Head of caudate nucleus (tissue), 42 donors: ENCODE measurements at regions not wholly inside any gene's neighbourhood (a gene's known extent, or its start where the extent isn't known, plus 50 kb on each side); places are given as distances from the start of the nearest gene placed in this dataset.

Source experiments
- DNase-seq, 42 donors: peaks; one replicate each; pipeline versions ENCODE4 v3.0.0 to v3.0.0-alpha.2; 2020 to 2021; ENCODE audit warnings: mixed read lengths in 7 of 42
- intact Hi-C: fragments of 100-400 bp; cut with DNase I; formaldehyde crosslinking; loops from one replicate; pipeline ENCODE4 v1.15.0; 2022

- no peak for DNase-seq
- intact Hi-C loops = no loop called here
Observed at GRCh38 chr10:118537623-118538022, 57.8 kb downstream of the PRLHR start.

DNA sequence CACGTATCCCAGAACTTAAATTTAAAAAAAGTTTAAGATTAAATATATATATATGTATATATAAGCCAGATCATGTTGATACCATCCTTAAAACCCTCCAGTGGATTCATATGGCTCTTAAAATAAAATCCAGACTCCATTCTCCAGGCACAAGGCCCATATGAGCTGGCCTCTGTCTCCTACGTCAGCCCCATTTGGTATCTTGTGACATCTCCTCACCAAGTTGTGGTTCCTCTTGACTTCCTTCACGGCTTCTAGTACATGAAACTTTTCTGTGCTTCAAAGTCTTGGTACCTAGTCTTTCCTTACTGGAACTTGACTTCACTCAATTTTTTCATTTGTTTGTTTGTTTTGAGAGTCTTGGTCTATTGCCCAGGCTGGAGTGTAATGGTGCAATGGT, 61.3 kb downstream of the PRLHR start:
- no peak for DNase-seq
- intact Hi-C loops = no loop called here

GRCh38 chr10:118531105-118531852, 64.2 kb downstream of the PRLHR start:
- peak in 15 of 42 donors; percentile 6 to 53 (median 22) for DNase-seq
- intact Hi-C loops = no loop called here

- intact Hi-C loops = no loop called here
- DNase-seq = no peak
Observed at GRCh38 chr10:118528426-118528825, 67.0 kb downstream of the PRLHR start.

DNA sequence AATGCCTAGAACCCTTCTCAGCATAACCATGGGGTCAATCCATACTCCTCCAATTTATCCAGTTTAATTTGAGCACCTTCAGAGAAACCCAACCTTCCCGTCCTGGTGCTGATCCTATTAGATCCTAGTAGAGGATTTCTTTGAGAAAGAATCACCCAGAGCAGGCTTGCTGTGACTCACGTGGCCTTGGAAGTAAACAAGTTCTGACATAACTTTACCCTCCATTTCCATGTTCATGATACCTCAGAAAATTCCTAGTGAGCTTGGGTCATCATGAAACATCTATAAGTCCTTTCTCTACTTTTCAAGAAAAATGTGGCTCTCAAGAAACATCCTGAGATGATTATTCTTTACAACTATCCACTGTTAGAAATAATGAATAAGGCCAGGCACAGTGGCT, 71.7 kb downstream of the PRLHR start:
- intact Hi-C loops = no loop called here
- peak in 1 of 42 donors; percentile 22 for DNase-seq

DNA sequence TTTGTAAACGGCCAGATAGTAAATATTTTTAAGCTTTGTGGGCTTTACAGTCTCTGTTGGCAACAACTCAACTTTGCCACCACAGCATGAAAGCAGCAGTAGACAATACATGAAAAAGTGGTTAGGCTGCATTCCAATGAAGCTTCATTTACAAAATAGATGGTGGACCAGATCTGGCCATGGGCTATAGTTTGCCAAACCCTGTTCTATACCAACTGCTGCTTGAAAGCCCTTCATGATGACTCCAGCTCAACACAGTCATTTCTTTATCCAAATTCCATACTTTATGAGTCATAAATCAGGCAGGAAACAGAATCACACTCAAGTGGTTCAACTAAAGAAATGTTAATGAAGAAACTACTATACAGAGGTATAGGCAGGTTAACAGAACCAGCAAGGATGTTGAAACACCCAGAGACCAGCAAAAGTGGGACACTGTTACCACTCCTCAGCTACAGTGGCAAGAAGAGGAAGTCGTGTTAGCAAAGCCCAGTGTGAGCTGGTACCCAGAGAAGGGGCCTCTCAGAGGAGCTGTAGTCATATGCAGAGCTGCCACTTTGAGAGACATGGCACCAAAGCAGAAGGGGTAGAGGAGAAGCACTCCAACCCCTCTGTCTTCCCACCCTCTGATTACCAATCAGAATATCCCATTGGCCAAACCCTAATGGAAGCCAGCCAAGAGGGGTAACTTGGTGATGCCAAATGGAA, 72.5 kb downstream of the PRLHR start:
- intact Hi-C loops = no loop called here
- DNase-seq = peak in 1 of 42 donors; percentile 21

GRCh38 chr10:118521415-118522117, 73.9 kb downstream of the PRLHR start:
- intact Hi-C loops = no loop called here

DNA sequence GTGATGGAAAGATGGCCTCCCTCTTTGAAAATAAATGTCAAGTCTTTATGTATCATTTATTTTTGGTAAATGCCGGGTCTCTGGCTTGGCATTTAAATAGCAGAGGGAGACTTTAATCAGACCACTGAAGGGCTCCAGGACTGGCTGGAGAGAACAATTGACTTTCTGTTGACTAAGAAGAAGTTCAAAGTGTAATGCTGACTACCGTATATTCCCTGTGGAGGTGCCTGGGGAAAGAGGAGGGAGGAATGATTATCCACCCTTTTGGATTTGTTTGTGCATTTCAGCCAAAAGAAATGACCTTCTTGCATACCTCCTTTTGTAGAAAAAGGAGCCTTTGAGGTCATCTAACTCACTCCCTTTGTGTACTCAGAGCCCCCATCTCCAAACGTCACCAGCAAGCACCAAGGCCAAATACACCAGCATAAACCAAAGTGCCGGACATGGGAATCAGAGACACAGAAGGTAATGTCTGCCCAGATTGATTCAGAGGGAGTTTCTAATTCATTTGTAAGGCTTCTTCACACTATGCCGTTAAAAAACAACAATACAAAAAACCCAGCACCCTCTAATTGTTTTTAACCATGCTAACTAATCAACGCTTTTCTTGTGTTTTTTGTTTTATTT, 75.2 kb downstream of the PRLHR start:
- intact Hi-C loops = no loop called here
- DNase-seq = peak in 1 of 42 donors; percentile 2

More at GRCh38 chr10:118521415-118522117, 73.9 kb downstream of the PRLHR start:
- peak in 1 of 42 donors; percentile 9 for DNase-seq

DNA sequence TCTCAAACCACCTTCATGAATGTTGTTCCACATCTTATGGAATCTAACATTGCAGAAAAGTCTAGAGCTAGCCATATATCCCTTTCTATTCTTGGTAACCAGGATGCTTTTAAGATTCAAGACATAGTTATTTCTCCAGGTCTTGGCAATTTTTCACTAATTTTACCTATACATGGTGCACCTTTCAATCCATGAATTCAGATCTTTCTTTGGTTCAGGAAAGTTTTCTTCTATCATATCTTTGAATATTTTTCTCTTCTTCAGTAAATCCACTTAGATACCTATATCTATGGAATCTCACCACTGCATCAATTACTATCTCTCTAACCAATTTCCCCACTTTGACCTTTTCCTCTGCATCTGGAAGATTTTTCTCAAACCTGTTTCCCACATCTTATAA, 77.4 kb downstream of the PRLHR start:
- no peak for DNase-seq
- intact Hi-C loops = no loop called here

GRCh38 chr10:118516716-118517115, 78.7 kb downstream of the PRLHR start:
- no peak for DNase-seq
- intact Hi-C loops = no loop called here

DNA sequence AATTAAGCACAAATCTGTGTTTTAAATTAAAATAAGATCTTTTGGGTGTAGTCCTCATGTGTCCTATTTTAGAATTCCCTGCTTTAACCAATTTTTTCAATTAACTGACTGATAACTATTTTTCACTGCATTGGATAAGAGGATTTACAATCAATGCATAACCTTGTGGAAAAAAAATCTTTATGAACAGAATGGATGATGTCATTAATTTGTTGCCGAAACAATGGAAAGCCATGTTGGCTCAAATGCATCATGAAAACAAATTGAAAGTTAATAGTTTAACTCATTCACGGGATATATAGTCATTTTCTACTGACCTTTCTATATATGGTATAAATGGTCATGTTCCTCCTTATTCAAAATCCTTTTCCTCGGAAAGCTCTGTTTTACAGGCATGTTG, 82.3 kb downstream of the PRLHR start:
- no peak for DNase-seq
- intact Hi-C loops = no loop called here

DNA sequence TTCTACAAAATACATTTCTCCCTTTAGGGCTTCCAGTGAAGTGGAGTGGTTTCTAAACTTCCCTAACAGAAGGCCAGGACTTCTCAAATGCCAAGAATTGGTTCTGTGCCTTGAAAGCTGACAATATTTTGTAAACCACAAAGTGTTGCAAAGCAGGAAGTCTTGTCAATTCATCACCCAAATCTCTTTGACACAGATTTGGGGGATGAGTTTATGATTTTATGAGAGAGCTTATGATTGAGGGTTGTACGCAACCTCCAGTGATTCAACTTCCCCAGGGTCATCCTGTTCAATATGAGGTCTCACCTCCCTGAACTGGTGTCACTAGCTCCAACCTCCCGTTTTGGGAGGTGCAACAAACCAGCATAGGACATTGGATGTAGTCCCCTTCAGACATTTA, 83.7 kb downstream of the PRLHR start:
- intact Hi-C loops = no loop called here
- no peak for DNase-seq

DNA sequence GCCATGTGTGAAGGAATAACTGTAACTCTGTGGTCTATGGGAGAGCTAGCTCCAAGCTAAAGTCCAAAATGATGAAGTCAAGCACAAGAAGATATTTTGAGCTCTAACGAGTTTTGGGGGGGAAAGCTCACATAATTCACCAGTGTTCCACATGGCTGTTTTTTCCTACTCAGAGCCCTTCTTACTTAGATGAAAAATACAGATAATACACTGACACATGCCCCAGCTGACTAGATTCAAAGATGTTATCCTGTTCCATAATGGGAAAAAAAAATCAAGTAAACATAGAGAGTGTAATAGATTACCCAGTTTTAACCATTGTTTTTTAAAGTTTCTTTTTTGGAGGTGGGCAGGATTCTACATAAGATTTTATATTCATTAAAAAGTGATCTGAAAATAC, 86.6 kb downstream of the PRLHR start:
- intact Hi-C loops = no loop called here
- DNase-seq = no peak

- intact Hi-C loops = no loop called here
- DNase-seq = no peak
Observed at GRCh38 chr10:118508355-118508754, 87.1 kb downstream of the PRLHR start.

GRCh38 chr10:118506671-118507590, 88.5 kb downstream of the PRLHR start:
- no peak for DNase-seq
- intact Hi-C loops = no loop called here

DNA sequence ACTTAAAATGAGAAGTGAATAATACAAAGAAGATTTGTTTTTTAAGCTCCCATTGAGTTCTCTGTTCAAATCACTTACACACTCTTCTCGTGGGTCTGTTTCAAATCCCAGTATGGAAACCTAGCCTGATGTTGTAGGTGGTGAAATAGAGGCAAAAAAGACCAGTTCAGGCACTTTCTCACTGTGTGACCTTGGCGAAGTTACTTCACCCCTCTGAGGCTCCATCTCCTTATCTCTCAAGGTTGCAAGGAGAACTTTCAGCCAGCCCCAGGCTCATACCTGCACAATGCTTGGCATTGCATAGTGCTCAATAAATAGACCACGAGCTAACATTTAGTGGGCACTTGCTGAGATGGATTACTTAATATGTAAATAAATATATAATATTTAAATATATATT, 90.1 kb downstream of the PRLHR start:
- intact Hi-C loops = no loop called here
- no peak for DNase-seq

DNA sequence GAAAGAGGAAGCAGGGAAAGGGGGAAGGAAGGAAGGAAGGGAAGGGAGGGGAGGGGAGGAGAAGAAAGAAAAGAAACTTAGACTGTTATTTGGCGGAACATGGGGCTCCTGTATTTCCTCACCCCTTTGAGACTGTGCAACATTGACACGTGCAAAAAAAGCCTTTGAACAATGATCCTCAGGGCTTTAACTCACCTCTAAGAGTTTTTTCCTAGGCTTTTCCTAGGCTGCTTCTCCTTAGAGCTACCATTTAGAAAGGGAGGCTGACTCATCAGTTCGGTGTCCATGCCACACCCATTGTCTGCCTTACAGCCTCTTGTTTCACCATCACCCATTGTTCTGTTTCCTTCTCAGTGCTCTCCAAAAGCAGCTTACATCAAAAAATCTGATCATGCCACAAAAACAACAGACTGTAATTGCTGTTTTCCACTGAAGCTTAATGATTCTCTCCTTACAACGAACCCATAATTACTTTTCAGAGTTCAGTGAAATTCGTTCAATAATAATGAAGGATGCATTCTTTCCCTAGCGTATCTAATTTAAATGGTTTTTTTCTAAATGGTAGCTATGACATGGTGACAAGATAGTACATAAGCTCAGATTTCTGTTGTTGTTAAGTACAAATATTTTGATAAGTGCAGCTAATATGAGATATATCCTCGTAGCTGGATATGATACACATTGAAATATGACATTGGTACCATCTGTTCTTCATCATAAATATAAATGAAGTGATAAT, 90.8 kb downstream of the PRLHR start:
- no peak for DNase-seq
- intact Hi-C loops = no loop called here

DNA sequence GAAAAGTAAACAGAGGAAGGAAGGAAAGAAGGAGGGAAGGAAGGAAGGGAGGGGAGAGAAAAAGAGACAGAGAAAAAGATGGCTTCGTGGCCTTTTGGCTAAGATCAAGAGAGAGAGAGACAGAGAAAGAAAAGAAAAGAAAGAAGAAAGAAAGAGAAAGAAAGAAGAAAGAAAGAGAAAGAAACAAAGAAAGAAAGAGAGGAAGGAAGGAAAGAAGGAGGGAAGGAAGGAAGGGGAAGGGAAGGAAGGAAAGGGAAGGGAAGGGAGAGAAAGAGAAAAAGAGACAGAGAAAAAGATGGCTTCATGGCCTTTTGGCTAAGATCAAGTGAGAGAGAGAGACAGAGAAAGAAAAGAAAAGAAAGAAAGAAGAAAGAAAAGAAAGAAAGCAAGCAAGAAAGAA, 91.4 kb downstream of the PRLHR start:
- DNase-seq = no peak
- intact Hi-C loops = no loop called here
